Subcutaneous abdominal adipose tissue (tissue), 5 donors: ENCODE measurements at regions not wholly inside any gene's neighbourhood (a gene's known extent, or its start where the extent isn't known, plus 50 kb on each side); places are given as distances from the start of the nearest gene placed in this dataset.

Source experiments
- H3K27ac ChIP-seq: one replicate; pipeline ENCODE4 v1.7.0; 2013; ENCODE audit warnings: low read depth, mild to moderate bottlenecking, inconsistent platforms, low read length, moderate library complexity
- H3K27me3 ChIP-seq, 5 donors: one replicate each; pipeline ENCODE4 v1.7.0; 2013; ENCODE audit warnings: low read length in 5 of 5, inconsistent platforms in 1 of 5; ENCODE audit not compliant: control insufficient read depth in 5 of 5, insufficient read depth in 4 of 5
- H3K36me3 ChIP-seq, 5 donors: one replicate each; pipeline ENCODE4 v1.7.0; 2013; ENCODE audit warnings: low read length in 5 of 5; ENCODE audit not compliant: control insufficient read depth in 5 of 5, insufficient read depth in 5 of 5
- H3K4me1 ChIP-seq, 5 donors: one replicate each; pipeline ENCODE4 v1.7.0; 2013; ENCODE audit warnings: low read length in 5 of 5, mild to moderate bottlenecking in 3 of 5, moderate library complexity in 1 of 5; ENCODE audit not compliant: control insufficient read depth in 5 of 5, insufficient read depth in 5 of 5
- H3K4me3 ChIP-seq, 5 donors: one replicate each; pipeline ENCODE4 v1.7.0; 2013; ENCODE audit warnings: low read length in 5 of 5, low read depth in 1 of 5
- H3K9ac ChIP-seq, 5 donors: one replicate each; pipeline ENCODE4 v1.7.0; 2013; ENCODE audit warnings: low read length in 5 of 5, mild to moderate bottlenecking in 4 of 5, moderate library complexity in 3 of 5
- H3K9me3 ChIP-seq, 5 donors: one replicate each; pipeline ENCODE4 v1.7.0; 2013; ENCODE audit warnings: low read length in 5 of 5; ENCODE audit not compliant: control insufficient read depth in 5 of 5
- donor health status: healthy.
- donor health status: healthy.
- donor health status: healthy.
- donor health status: healthy.
- donor health status: healthy.

GRCh38 chr1:22311461-22311860, 140.2 kb upstream of the ZBTB40 start:
- Histone ChIP-seq H3K27me3 (peaks cover 0 to 15% (median 9%) of the 10 kb centered on the region in 5 donors), H3K9me3 (peaks cover 0 to 5% (median 0%) of the 10 kb centered on the region in 5 donors)

GRCh38 chr1:22313321-22313720, 138.3 kb upstream of the ZBTB40 start:
- no peak overlapping the region for H3K4me3 ChIP-seq
- H3K27me3 ChIP-seq: peaks cover 0 to 19% (median 12%) of the 10 kb centered on the region in 5 donors
- no peaks in the 10 kb centered on the region for H3K4me1 ChIP-seq
- no peaks in the 10 kb centered on the region for H3K36me3 ChIP-seq
- H3K9me3 ChIP-seq: peaks cover 0 to 3% (median 0%) of the 10 kb centered on the region in 5 donors
- no peak overlapping the region for H3K27ac ChIP-seq
- no peak overlapping the region for H3K9ac ChIP-seq

More at GRCh38 chr1:22311461-22311860, 140.2 kb upstream of the ZBTB40 start:
- no peaks in the 10 kb centered on the region for H3K36me3 ChIP-seq
- H3K9ac ChIP-seq: no peak overlapping the region
- H3K27ac ChIP-seq: no peak overlapping the region
- no peaks in the 10 kb centered on the region for H3K4me1 ChIP-seq
- no peak overlapping the region for H3K4me3 ChIP-seq

GRCh38 chr1:22314706-22315105, 136.9 kb upstream of the ZBTB40 start:
- Histone ChIP-seq H3K4me1 (no peaks in the 10 kb centered on the region), H3K9me3 (peaks cover 0 to 2% (median 0%) of the 10 kb centered on the region in 5 donors), H3K27ac (no peak overlapping the region), H3K27me3 (peaks cover 0 to 26% (median 20%) of the 10 kb centered on the region in 5 donors), H3K9ac (no peak overlapping the region), H3K4me3 (no peak overlapping the region), H3K36me3 (no peaks in the 10 kb centered on the region)

GRCh38 chr1:22315315-22316078, 136.2 kb upstream of the ZBTB40 start:
- no peak overlapping the region for H3K4me3 ChIP-seq
- no peaks in the 10 kb centered on the region for H3K36me3 ChIP-seq
- H3K9me3 ChIP-seq: no peaks in the 10 kb centered on the region
- H3K27ac ChIP-seq: no peak overlapping the region
- peaks cover 0 to 26% (median 20%) of the 10 kb centered on the region in 5 donors for H3K27me3 ChIP-seq
- H3K9ac ChIP-seq: no peak overlapping the region
- no peaks in the 10 kb centered on the region for H3K4me1 ChIP-seq

GRCh38 chr1:22317231-22317919, 134.3 kb upstream of the ZBTB40 start:
- Histone ChIP-seq H3K36me3 (no peaks in the 10 kb centered on the region), H3K27ac (no peak overlapping the region), H3K4me1 (no peaks in the 10 kb centered on the region)

GRCh38 chr1:22317920-22318243, 133.8 kb upstream of the ZBTB40 start:
- Histone ChIP-seq H3K4me3 (no peak overlapping the region), H3K36me3 (no peaks in the 10 kb centered on the region), H3K27me3 (peaks cover 4 to 26% (median 13%) of the 10 kb centered on the region in 5 donors), H3K9me3 (no peaks in the 10 kb centered on the region), H3K4me1 (no peaks in the 10 kb centered on the region), H3K27ac (no peak overlapping the region), H3K9ac (no peak overlapping the region)

More at GRCh38 chr1:22317231-22317919, 134.3 kb upstream of the ZBTB40 start:
- Histone ChIP-seq H3K9me3 (no peaks in the 10 kb centered on the region), H3K4me3 (no peak overlapping the region), H3K27me3 (peaks cover 4 to 26% (median 17%) of the 10 kb centered on the region in 5 donors), H3K9ac (no peak overlapping the region)

GRCh38 chr1:22318279-22318981, 133.2 kb upstream of the ZBTB40 start:
- no peak overlapping the region for H3K27ac ChIP-seq
- H3K27me3 ChIP-seq: peaks cover 4 to 26% (median 13%) of the 10 kb centered on the region in 5 donors
- H3K9ac ChIP-seq: no peak overlapping the region

GRCh38 chr1:22319608-22320007, 132.0 kb upstream of the ZBTB40 start:
- Histone ChIP-seq H3K9me3 (no peaks in the 10 kb centered on the region), H3K4me1 (no peaks in the 10 kb centered on the region), H3K9ac (no peak overlapping the region), H3K36me3 (no peaks in the 10 kb centered on the region), H3K27me3 (peaks cover 4 to 26% (median 13%) of the 10 kb centered on the region in 5 donors), H3K27ac (no peak overlapping the region), H3K4me3 (no peak overlapping the region)

More at GRCh38 chr1:22318279-22318981, 133.2 kb upstream of the ZBTB40 start:
- Histone ChIP-seq H3K4me1 (no peaks in the 10 kb centered on the region), H3K4me3 (no peak overlapping the region), H3K9me3 (no peaks in the 10 kb centered on the region), H3K36me3 (no peaks in the 10 kb centered on the region)

- H3K36me3 ChIP-seq: no peaks in the 10 kb centered on the region
- peaks cover 4 to 14% (median 12%) of the 10 kb centered on the region in 5 donors for H3K27me3 ChIP-seq
- no peak overlapping the region for H3K27ac ChIP-seq
- H3K9me3 ChIP-seq: no peaks in the 10 kb centered on the region
- no peak overlapping the region for H3K4me3 ChIP-seq
- H3K4me1 ChIP-seq: no peaks in the 10 kb centered on the region
- no peak overlapping the region for H3K9ac ChIP-seq
These were observed 130.9 kb upstream of the ZBTB40 start for GRCh38 chr1:22320587-22321344.
